HEK293 (cell line): ENCODE measurements at regions not wholly inside any gene's neighbourhood (a gene's known extent, or its start where the extent isn't known, plus 50 kb on each side); places are given as distances from the start of the nearest gene placed in this dataset.

Source experiments
- TF ChIP-seq, protein P1 (sequence below): fragments of 450-650 bp; formaldehyde crosslinking; IDR thresholded peaks from 2 replicates; pipeline ENCODE4 v1.5.1; 2016; ENCODE audit warnings: missing biosample characterization, missing genetic modification characterization, low read depth
- TF ChIP-seq, protein P2 (sequence below): fragments of 450-650 bp; IDR thresholded peaks from 2 replicates; pipeline ENCODE4 v1.5.1; 2018; ENCODE audit warnings: missing biosample characterization, missing genetic modification characterization
- TF ChIP-seq, protein P3 (sequence below): fragments of 450-650 bp; formaldehyde crosslinking; IDR thresholded peaks from 2 replicates; pipeline ENCODE4 v1.5.1; 2016; ENCODE audit warnings: missing biosample characterization, missing genetic modification characterization

DNA sequence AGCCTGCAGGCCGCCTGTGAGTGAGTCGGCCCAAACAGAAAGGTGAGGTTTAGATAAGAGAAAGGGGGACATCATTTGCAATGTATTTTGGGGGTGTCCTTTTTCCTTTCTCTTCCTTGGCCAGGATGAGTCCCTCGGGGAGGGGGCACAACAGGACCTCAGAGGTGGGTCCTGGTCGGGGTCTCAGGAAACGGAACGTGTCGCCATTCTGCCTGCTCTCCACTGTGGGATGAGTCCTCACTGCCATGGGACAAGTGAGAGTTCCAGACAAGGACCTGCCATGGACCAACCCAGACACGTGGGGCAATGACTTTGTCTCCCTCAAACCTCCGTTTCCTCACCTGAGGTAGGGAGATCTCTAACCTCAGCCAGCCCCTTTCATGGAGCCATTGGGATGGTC is 67.9 kb upstream of the TAF1B start:
- TF ChIP-seq, protein P1, sequence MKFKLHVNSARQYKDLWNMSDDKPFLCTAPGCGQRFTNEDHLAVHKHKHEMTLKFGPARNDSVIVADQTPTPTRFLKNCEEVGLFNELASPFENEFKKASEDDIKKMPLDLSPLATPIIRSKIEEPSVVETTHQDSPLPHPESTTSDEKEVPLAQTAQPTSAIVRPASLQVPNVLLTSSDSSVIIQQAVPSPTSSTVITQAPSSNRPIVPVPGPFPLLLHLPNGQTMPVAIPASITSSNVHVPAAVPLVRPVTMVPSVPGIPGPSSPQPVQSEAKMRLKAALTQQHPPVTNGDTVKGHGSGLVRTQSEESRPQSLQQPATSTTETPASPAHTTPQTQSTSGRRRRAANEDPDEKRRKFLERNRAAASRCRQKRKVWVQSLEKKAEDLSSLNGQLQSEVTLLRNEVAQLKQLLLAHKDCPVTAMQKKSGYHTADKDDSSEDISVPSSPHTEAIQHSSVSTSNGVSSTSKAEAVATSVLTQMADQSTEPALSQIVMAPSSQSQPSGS (tag by site-specific recombination): no peak
- TF ChIP-seq, protein P2, sequence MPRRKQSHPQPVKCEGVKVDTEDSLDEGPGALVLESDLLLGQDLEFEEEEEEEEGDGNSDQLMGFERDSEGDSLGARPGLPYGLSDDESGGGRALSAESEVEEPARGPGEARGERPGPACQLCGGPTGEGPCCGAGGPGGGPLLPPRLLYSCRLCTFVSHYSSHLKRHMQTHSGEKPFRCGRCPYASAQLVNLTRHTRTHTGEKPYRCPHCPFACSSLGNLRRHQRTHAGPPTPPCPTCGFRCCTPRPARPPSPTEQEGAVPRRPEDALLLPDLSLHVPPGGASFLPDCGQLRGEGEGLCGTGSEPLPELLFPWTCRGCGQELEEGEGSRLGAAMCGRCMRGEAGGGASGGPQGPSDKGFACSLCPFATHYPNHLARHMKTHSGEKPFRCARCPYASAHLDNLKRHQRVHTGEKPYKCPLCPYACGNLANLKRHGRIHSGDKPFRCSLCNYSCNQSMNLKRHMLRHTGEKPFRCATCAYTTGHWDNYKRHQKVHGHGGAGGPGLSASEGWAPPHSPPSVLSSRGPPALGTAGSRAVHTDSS: no peak
- TF ChIP-seq, protein P3, sequence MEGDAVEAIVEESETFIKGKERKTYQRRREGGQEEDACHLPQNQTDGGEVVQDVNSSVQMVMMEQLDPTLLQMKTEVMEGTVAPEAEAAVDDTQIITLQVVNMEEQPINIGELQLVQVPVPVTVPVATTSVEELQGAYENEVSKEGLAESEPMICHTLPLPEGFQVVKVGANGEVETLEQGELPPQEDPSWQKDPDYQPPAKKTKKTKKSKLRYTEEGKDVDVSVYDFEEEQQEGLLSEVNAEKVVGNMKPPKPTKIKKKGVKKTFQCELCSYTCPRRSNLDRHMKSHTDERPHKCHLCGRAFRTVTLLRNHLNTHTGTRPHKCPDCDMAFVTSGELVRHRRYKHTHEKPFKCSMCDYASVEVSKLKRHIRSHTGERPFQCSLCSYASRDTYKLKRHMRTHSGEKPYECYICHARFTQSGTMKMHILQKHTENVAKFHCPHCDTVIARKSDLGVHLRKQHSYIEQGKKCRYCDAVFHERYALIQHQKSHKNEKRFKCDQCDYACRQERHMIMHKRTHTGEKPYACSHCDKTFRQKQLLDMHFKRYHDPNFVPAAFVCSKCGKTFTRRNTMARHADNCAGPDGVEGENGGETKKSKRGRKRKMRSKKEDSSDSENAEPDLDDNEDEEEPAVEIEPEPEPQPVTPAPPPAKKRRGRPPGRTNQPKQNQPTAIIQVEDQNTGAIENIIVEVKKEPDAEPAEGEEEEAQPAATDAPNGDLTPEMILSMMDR (tag by site-specific recombination): no peak
